SU-DHL-6 (cell line): ENCODE measurements at regions not wholly inside any gene's neighbourhood (a gene's known extent, or its start where the extent isn't known, plus 50 kb on each side); places are given as distances from the start of the nearest gene placed in this dataset.

ENCODE experiments used
- EZH2phosphoT487 ChIP-seq: fragments of 200-600 bp; sonication (generic), shearing (Covaris generic); conservative IDR thresholded peaks from 2 replicates; pipeline ENCODE4 v1.6.1; 2018; ENCODE audit warnings: mild to moderate bottlenecking, antibody characterized with exemption, low read length, moderate library complexity, mixed read lengths
- TF ChIP-seq, protein P1 (sequence below): fragments of 200-600 bp; sonication (generic); IDR thresholded peaks from one replicate; pipeline ENCODE4 v1.5.1; 2017; ENCODE audit warnings: antibody characterized with exemption, mild to moderate bottlenecking, low read length, moderate library complexity; ENCODE audit not compliant: insufficient read depth, poor library complexity, severe bottlenecking

DNA sequence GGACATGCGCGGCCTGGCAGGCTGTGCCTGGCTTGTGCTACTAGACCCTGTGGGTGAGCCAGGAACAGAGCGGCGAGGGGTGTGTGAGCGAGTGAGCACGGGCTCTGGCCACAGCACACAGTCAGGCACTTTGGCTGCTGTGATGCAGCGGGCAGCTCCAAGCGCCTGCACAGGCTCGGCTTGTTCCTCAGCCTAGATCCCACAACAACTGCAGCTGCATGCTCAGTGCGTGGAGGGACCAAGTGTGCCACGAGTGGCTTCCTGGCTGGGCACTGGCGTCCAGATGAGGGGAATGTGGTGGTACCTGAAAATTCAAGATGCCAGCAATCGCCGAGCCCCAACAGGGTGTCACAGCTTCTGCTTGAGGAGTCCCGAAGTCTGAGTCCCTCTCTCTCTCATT lies 1056.6 kb downstream of the RAPGEF2 start:
- TF ChIP-seq, protein P1, sequence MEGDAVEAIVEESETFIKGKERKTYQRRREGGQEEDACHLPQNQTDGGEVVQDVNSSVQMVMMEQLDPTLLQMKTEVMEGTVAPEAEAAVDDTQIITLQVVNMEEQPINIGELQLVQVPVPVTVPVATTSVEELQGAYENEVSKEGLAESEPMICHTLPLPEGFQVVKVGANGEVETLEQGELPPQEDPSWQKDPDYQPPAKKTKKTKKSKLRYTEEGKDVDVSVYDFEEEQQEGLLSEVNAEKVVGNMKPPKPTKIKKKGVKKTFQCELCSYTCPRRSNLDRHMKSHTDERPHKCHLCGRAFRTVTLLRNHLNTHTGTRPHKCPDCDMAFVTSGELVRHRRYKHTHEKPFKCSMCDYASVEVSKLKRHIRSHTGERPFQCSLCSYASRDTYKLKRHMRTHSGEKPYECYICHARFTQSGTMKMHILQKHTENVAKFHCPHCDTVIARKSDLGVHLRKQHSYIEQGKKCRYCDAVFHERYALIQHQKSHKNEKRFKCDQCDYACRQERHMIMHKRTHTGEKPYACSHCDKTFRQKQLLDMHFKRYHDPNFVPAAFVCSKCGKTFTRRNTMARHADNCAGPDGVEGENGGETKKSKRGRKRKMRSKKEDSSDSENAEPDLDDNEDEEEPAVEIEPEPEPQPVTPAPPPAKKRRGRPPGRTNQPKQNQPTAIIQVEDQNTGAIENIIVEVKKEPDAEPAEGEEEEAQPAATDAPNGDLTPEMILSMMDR = no peak
- no peak for TF ChIP-seq EZH2phosphoT487
